GM23338 (cell line): ENCODE measurements at regions not wholly inside any gene's neighbourhood (a gene's known extent, or its start where the extent isn't known, plus 50 kb on each side); places are given as distances from the start of the nearest gene placed in this dataset.

Experiments
- ATAC-seq: fragments of 200-7000 bp; cut with Tn5 transposase; 3 replicates; pipeline ENCODE4 v1.9.1; 2020
- DNase-seq: peaks from one replicate; pipeline ENCODE4 v3.0.0-alpha.2; 2015; ENCODE audit warnings: low spot score
- H2AFZ ChIP-seq: fragments of 200-600 bp; sonication (generic); 2 replicates; pipeline ENCODE4 v1.8.0; 2016; ENCODE audit warnings: antibody characterized with exemption, mild to moderate bottlenecking, moderate library complexity
- H3F3A ChIP-seq: fragments of 200-600 bp; sonication (generic); replicated peaks from 2 replicates; pipeline ENCODE4 v1.8.0; 2017; ENCODE audit warnings: antibody characterized with exemption, mixed run types, low read depth
- H3K27ac ChIP-seq: fragments of 200-600 bp; sonication (generic); 2 replicates; pipeline ENCODE4 v1.6.1; 2016; ENCODE audit warnings: low read depth
- H3K27me3 ChIP-seq: fragments of 200-600 bp; sonication (generic); 2 replicates; pipeline ENCODE4 v1.8.0; 2016; ENCODE audit warnings: mild to moderate bottlenecking, mixed run types, moderate library complexity; ENCODE audit not compliant: insufficient read depth
- H3K36me3 ChIP-seq: fragments of 200-600 bp; sonication (generic); 2 replicates; pipeline ENCODE4 v1.8.0; 2016; ENCODE audit warnings: mild to moderate bottlenecking; ENCODE audit not compliant: insufficient read depth
- H3K4me1 ChIP-seq: fragments of 200-600 bp; sonication (generic); 2 replicates; pipeline ENCODE4 v1.8.0; 2016; ENCODE audit warnings: mild to moderate bottlenecking, moderate library complexity; ENCODE audit not compliant: insufficient read depth
- H3K4me2 ChIP-seq: fragments of 200-600 bp; sonication (generic); 2 replicates; pipeline ENCODE4 v1.7.1; 2017; ENCODE audit warnings: mixed run types
- H3K4me3 ChIP-seq: fragments of 200-600 bp; sonication (generic); 2 replicates; pipeline ENCODE4 v1.6.1; 2016; ENCODE audit warnings: mixed run types
- H3K79me2 ChIP-seq: fragments of 200-600 bp; sonication (generic); replicated peaks from 2 replicates; pipeline ENCODE4 v1.8.0; 2017; ENCODE audit warnings: mild to moderate bottlenecking; ENCODE audit not compliant: insufficient read depth
- H3K9me2 ChIP-seq: fragments of 200-600 bp; sonication (generic); 2 replicates; pipeline ENCODE4 v1.8.0; 2017; ENCODE audit not compliant: insufficient read depth
- H4K20me1 ChIP-seq: fragments of 200-600 bp; sonication (generic); replicated peaks from 2 replicates; pipeline ENCODE4 v1.8.0; 2017; ENCODE audit warnings: mild to moderate bottlenecking; ENCODE audit not compliant: insufficient read depth
- H3K27ac Mint-ChIP-seq: 2 replicates; pipeline ENCODE4 v1.8.0; 2020; ENCODE audit warnings: inconsistent platforms, mild to moderate bottlenecking, moderate library complexity, mixed read lengths
- H3K27me3 Mint-ChIP-seq: 3 replicates; pipeline ENCODE4 v1.8.0; 2022; ENCODE audit warnings: low read depth, mild to moderate bottlenecking, moderate library complexity, mixed read lengths, inconsistent platforms; ENCODE audit not compliant: insufficient read depth, poor library complexity
- H3K36me3 Mint-ChIP-seq: 3 replicates; pipeline ENCODE4 v1.8.0; 2021; ENCODE audit warnings: low read depth, mild to moderate bottlenecking, inconsistent platforms, moderate library complexity, mixed read lengths
- H3K4me1 Mint-ChIP-seq: 3 replicates; pipeline ENCODE4 v1.8.0; 2020; ENCODE audit warnings: mild to moderate bottlenecking, inconsistent platforms, mixed read lengths
- H3K4me3 Mint-ChIP-seq: 3 replicates; pipeline ENCODE4 v1.8.0; 2021; ENCODE audit warnings: moderate library complexity, mild to moderate bottlenecking, inconsistent platforms, mixed read lengths
- H3K9me3 Mint-ChIP-seq: 3 replicates; pipeline ENCODE4 v1.8.0; 2020; ENCODE audit warnings: moderate library complexity, mild to moderate bottlenecking, inconsistent platforms, mixed read lengths
- CREB1 ChIP-seq: fragments of 250-450 bp; sonication (Bioruptor Pico); IDR thresholded peaks from 2 replicates; pipeline ENCODE4 v1.5.0; 2020; ENCODE audit warnings: low read depth, mild to moderate bottlenecking, moderate library complexity
- CTCF ChIP-seq, 2 experiments: fragments of 200-600 bp in 1 of 2; sonication (generic) in 1 of 2; conservative IDR thresholded peaks; 2 replicates each; pipeline versions ENCODE4 v1.5.1 to v1.6.1; 2016 to 2017; ENCODE audit warnings: antibody characterized with exemption in 2 of 2, low read depth in 2 of 2, mild to moderate bottlenecking in 2 of 2, moderate library complexity in 1 of 2
- ETS1 ChIP-seq: IDR thresholded peaks from 2 replicates; pipeline ENCODE4 v1.6.1; 2016; ENCODE audit warnings: antibody characterized with exemption
- EZH2 ChIP-seq: fragments of 200-600 bp; sonication (generic); IDR thresholded peaks from one replicate; pipeline ENCODE4 v1.8.0; 2017; ENCODE audit warnings: antibody characterized with exemption, mild to moderate bottlenecking, low read depth; ENCODE audit not compliant: unreplicated experiment
- EZH2phosphoT487 ChIP-seq: fragments of 200-600 bp; sonication (generic); IDR thresholded peaks from one replicate; pipeline ENCODE4 v1.8.1; 2018; ENCODE audit warnings: antibody characterized with exemption; ENCODE audit not compliant: unreplicated experiment
- JUNB ChIP-seq: IDR thresholded peaks from one replicate; pipeline ENCODE4 v1.6.1; 2016; ENCODE audit warnings: antibody characterized with exemption; ENCODE audit not compliant: unreplicated experiment
- NANOG ChIP-seq: IDR thresholded peaks from 2 replicates; pipeline ENCODE4 v1.6.1; 2016; ENCODE audit warnings: antibody characterized with exemption, borderline replicate concordance
- POLR2AphosphoS5 ChIP-seq: IDR thresholded peaks from 2 replicates; pipeline ENCODE4 v1.6.1; 2016; ENCODE audit warnings: antibody characterized with exemption, low read depth
- STAT1 ChIP-seq: IDR thresholded peaks from one replicate; pipeline ENCODE4 v1.6.1; 2016; ENCODE audit warnings: antibody characterized with exemption; ENCODE audit not compliant: unreplicated experiment
- ZNF114 ChIP-seq: fragments of 250-450 bp; sonication (Bioruptor Pico); IDR thresholded peaks from 2 replicates; pipeline ENCODE4 v1.5.0; 2020; ENCODE audit warnings: mild to moderate bottlenecking, moderate library complexity
- ZNF331 ChIP-seq: fragments of 250-450 bp; sonication (Bioruptor Pico); IDR thresholded peaks from 2 replicates; pipeline ENCODE4 v1.5.0; 2020; ENCODE audit warnings: low read depth, mild to moderate bottlenecking, moderate library complexity
- TF ChIP-seq, protein P1 (sequence below): fragments of 250-450 bp; sonication (Bioruptor Pico); IDR thresholded peaks from 2 replicates; pipeline ENCODE4 v1.5.0; 2020; ENCODE audit warnings: mild to moderate bottlenecking, moderate library complexity

DNA sequence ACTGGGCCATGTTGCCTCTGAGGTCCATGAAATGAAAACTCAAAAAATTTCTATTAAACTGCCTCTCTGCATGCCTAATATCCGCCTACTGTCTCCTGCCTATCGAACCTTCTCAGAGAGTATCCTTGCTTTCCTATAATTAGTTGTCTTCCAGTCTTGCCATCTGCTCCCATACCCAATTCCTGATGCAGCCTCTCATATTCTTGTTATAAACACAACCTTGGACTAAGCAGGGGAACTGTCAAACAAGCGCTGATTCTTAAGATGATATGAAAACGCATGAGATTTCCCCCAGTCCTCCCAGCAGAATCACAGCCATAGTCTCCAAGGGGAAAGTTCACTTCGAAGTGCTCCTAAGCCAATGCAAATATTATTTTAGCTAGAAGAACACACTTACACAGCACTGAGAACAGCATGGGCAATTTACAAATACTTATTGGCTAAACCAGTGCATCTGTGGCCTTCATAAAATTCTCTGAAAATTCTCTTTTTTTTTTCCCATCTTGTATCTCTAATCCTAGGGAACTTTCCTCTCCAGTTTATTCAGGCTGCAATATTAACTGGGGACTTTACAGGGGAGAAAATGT is 471.6 kb downstream of the MBD2 start (continued):
- TF ChIP-seq CTCF (conservative IDR thresholded peaks at IDR 0.05; ENCODE audit: low read depth in 2 of 2) (no peak), EZH2 (no peak), ZNF114 (CRISPR knock-in tag) (no peak), POLR2AphosphoS5 (no peak), EZH2phosphoT487 (no peak), CREB1 (CRISPR knock-in tag) (no peak)

- Histone ChIP-seq H4K20me1 (no peaks in the 10 kb centered on the region), H2AFZ (no peak overlapping the region), H3F3A (no peaks in the 10 kb centered on the region), H3K79me2 (no peaks in the 10 kb centered on the region), H3K4me2 (no peak overlapping the region), H3K4me1 (0 out of 2 replicates have a peak, but pooled peaks cover 11% of the 10 kb centered on the region), H3K9me2 (no peaks in the 10 kb centered on the region), H3K27ac (no peak overlapping the region), H3K27me3 (no peaks in the 10 kb centered on the region), H3K36me3 (no peaks in the 10 kb centered on the region), H3K4me3 (no peak overlapping the region)
- H3K4me1 Mint-ChIP-seq = peaks cover 16% of the 10 kb centered on the region
- no peak overlapping the region for H3K27ac Mint-ChIP-seq
- H3K9me3 Mint-ChIP-seq = no peaks in the 10 kb centered on the region; the same call in 2 of the 3 replicates
- ATAC-seq (no peak), DNase-seq (no peak)
- no peaks in the 10 kb centered on the region for H3K36me3 Mint-ChIP-seq
- no peak overlapping the region for H3K4me3 Mint-ChIP-seq
- H3K27me3 Mint-ChIP-seq = no peaks in the 10 kb centered on the region
- TF ChIP-seq ZNF331 (CRISPR knock-in tag) (no peak), POLR2AphosphoS5 (no peak), EZH2phosphoT487 (no peak), CREB1 (CRISPR knock-in tag) (no peak), EZH2 (no peak), JUNB (no peak), NANOG (no peak), STAT1 (no peak), ETS1 (no peak), CTCF (conservative IDR thresholded peaks at IDR 0.05; ENCODE audit: low read depth in 2 of 2) (no peak)
- TF ChIP-seq, protein P1, sequence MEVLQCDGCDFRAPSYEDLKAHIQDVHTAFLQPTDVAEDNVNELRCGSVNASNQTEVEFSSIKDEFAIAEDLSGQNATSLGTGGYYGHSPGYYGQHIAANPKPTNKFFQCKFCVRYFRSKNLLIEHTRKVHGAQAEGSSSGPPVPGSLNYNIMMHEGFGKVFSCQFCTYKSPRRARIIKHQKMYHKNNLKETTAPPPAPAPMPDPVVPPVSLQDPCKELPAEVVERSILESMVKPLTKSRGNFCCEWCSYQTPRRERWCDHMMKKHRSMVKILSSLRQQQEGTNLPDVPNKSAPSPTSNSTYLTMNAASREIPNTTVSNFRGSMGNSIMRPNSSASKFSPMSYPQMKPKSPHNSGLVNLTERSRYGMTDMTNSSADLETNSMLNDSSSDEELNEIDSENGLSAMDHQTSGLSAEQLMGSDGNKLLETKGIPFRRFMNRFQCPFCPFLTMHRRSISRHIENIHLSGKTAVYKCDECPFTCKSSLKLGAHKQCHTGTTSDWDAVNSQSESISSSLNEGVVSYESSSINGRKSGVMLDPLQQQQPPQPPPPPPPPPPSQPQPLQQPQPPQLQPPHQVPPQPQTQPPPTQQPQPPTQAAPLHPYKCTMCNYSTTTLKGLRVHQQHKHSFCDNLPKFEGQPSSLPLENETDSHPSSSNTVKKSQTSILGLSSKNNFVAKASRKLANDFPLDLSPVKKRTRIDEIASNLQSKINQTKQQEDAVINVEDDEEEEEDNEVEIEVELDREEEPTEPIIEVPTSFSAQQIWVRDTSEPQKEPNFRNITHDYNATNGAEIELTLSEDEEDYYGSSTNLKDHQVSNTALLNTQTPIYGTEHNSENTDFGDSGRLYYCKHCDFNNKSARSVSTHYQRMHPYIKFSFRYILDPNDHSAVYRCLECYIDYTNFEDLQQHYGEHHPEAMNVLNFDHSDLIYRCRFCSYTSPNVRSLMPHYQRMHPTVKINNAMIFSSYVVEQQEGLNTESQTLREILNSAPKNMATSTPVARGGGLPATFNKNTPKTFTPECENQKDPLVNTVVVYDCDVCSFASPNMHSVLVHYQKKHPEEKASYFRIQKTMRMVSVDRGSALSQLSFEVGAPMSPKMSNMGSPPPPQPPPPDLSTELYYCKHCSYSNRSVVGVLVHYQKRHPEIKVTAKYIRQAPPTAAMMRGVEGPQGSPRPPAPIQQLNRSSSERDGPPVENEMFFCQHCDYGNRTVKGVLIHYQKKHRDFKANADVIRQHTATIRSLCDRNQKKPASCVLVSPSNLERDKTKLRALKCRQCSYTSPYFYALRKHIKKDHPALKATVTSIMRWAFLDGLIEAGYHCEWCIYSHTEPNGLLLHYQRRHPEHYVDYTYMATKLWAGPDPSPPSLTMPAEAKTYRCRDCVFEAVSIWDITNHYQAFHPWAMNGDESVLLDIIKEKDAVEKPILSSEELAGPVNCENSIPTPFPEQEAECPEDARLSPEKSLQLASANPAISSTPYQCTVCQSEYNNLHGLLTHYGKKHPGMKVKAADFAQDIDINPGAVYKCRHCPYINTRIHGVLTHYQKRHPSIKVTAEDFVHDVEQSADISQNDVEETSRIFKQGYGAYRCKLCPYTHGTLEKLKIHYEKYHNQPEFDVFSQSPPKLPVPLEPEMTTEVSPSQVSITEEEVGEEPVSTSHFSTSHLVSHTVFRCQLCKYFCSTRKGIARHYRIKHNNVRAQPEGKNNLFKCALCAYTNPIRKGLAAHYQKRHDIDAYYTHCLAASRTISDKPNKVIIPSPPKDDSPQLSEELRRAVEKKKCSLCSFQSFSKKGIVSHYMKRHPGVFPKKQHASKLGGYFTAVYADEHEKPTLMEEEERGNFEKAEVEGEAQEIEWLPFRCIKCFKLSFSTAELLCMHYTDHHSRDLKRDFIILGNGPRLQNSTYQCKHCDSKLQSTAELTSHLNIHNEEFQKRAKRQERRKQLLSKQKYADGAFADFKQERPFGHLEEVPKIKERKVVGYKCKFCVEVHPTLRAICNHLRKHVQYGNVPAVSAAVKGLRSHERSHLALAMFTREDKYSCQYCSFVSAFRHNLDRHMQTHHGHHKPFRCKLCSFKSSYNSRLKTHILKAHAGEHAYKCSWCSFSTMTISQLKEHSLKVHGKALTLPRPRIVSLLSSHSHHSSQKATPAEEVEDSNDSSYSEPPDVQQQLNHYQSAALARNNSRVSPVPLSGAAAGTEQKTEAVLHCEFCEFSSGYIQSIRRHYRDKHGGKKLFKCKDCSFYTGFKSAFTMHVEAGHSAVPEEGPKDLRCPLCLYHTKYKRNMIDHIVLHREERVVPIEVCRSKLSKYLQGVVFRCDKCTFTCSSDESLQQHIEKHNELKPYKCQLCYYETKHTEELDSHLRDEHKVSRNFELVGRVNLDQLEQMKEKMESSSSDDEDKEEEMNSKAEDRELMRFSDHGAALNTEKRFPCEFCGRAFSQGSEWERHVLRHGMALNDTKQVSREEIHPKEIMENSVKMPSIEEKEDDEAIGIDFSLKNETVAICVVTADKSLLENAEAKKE (CRISPR knock-in tag) = no peak
Observed at GRCh38 chr18:53749766-53750165, 474.7 kb downstream of the MBD2 start.
